ENCODE measurements at regions not wholly inside any gene's neighbourhood (a gene's known extent, or its start where the extent isn't known, plus 50 kb on each side); places are given as distances from the start of the nearest gene placed in this dataset.

GRCh38 chr10:111873041-111873440, 310.5 kb downstream of the GPAM start:
- TF ChIP-seq CTCF (IDR thresholded peaks at IDR 0.05): no peak
- no peak for TF ChIP-seq POLR2A (IDR thresholded peaks at IDR 0.05)
